Left ventricle myocardium inferior (tissue), 1 donor: ENCODE measurements at regions not wholly inside any gene's neighbourhood (a gene's known extent, or its start where the extent isn't known, plus 50 kb on each side); places are given as distances from the start of the nearest gene placed in this dataset.
A peak's percentile ranks its signal among the peaks of the same experiment; 100 is the strongest.

Experiments
- DNase-seq: peaks from one replicate; pipeline ENCODE4 v3.0.0-alpha.2; 2020
- H3K27ac ChIP-seq: fragments of 200-600 bp; replicated peaks from 2 replicates; pipeline ENCODE4 v1.8.0; 2021
- H3K27me3 ChIP-seq: fragments of 200-600 bp; 2 replicates; pipeline ENCODE4 v1.8.0; 2021; ENCODE audit warnings: low read depth
- H3K36me3 ChIP-seq: fragments of 200-600 bp; 2 replicates; pipeline ENCODE4 v1.8.0; 2021
- H3K4me1 ChIP-seq: fragments of 200-600 bp; 2 replicates; pipeline ENCODE4 v1.8.0; 2021
- H3K4me3 ChIP-seq: fragments of 200-600 bp; 2 replicates; pipeline ENCODE4 v1.8.0; 2021; ENCODE audit warnings: mild to moderate bottlenecking, moderate library complexity
- H3K9me3 ChIP-seq: fragments of 200-600 bp; replicated peaks from 2 replicates; pipeline ENCODE4 v1.8.0; 2021
- CTCF ChIP-seq: fragments of 200-600 bp; IDR thresholded peaks from 2 replicates; pipeline ENCODE4 v1.8.0; 2021; ENCODE audit warnings: antibody characterized with exemption, mild to moderate bottlenecking, borderline replicate concordance
- intact Hi-C: fragments of 100-400 bp; cut with micrococcal nuclease; formaldehyde crosslinking; loops from one replicate; pipeline ENCODE4 v1.11.0; 2022
- donor health status: DM: no; HTN: yes; CAD: no; lungs with severe emphysema.

DNA sequence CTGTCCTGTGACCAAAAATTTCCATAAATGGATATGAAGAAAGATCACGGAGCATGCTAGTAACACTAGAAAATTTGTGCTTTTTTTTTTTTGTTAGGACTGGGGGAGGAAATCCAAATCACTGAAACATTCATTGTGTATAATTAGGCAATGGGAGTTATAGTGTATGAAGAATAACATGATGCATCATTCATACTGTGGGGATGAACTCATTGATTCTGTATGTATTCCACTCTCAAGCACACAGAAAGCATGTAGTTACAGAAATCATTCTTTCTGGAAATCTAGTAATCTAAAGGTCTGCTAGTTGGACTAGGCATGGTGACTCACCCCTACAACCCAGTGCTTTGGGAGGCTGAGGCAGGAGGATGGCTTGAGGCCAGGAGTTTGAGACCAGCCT, 749.7 kb downstream of the DIAPH3 start:
- Histone ChIP-seq H3K36me3 (no peaks in the 10 kb centered on the region), H3K4me3 (no peak overlapping the region), H3K27ac (no peak overlapping the region), H3K4me1 (peaks cover 8% of the 10 kb centered on the region), H3K9me3 (no peaks in the 10 kb centered on the region), H3K27me3 (no peaks in the 10 kb centered on the region)
- DNase-seq: no peak
- intact Hi-C loops: no loop called here
- TF ChIP-seq CTCF: no peak

GRCh38 chr13:59415498-59415897, 748.2 kb downstream of the DIAPH3 start:
- intact Hi-C loops: no loop called here
- H3K36me3 ChIP-seq: no peaks in the 10 kb centered on the region
- H3K4me3 ChIP-seq: no peak overlapping the region
- no peak for TF ChIP-seq CTCF
- H3K27ac ChIP-seq: peak overlapping the region; percentile 16
- H3K9me3 ChIP-seq: no peaks in the 10 kb centered on the region
- no peak for DNase-seq
- H3K4me1 ChIP-seq: no peaks in the 10 kb centered on the region
- no peaks in the 10 kb centered on the region for H3K27me3 ChIP-seq

DNA sequence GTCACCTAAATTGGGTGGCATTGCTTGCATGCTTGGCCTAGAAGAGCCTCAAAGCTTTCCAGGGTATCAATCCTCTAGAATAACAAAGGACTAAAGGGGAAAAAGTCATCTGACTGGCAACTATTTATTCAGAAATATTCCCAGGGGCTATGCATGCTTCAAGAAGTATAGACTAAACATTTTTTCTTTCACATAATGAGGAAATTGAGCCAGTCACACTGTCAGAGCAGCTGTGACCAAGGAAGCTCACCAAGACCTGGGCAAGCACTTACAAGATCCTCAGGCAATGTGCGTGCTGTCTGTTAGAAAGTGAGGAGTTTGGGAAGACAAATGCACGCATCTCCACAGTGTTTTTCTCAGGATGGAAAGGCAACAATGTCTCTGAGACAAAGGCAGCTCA, 747.2 kb downstream of the DIAPH3 start:
- intact Hi-C loops: no loop called here
- TF ChIP-seq CTCF: no peak
- Histone ChIP-seq H3K36me3 (no peaks in the 10 kb centered on the region), H3K27me3 (no peaks in the 10 kb centered on the region), H3K9me3 (no peaks in the 10 kb centered on the region), H3K4me3 (no peak overlapping the region), H3K27ac (no peak overlapping the region), H3K4me1 (no peaks in the 10 kb centered on the region)
- no peak for DNase-seq

DNA sequence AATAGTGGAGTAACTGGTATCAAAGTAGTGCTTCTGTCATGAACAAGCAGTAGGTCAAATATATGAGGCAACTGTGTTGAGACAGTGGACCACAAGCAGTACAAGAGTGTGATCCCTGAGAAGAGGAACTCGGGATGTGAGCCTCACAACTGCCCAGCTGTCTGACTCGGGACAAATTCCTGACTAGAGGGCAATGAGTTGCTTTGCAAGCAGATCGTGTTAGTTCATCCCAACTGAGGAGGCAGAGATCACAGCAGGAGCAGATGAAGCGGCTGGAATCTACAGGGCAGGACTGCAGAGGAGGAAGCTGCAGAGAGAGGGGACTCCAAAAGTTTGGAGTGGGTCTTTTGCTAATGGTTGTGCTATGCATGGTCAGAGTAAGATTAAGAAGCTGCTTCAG, 741.1 kb downstream of the DIAPH3 start:
- no peak for DNase-seq
- no peaks in the 10 kb centered on the region for H3K27me3 ChIP-seq
- peaks cover 21% of the 10 kb centered on the region for H3K4me1 ChIP-seq
- no peak overlapping the region for H3K4me3 ChIP-seq
- intact Hi-C loops: no loop called here
- H3K9me3 ChIP-seq: peaks cover 6% of the 10 kb centered on the region
- no peak overlapping the region for H3K27ac ChIP-seq
- no peak for TF ChIP-seq CTCF
- H3K36me3 ChIP-seq: no peaks in the 10 kb centered on the region

GRCh38 chr13:59423708-59424340, 739.9 kb downstream of the DIAPH3 start:
- no peaks in the 10 kb centered on the region for H3K27me3 ChIP-seq
- H3K36me3 ChIP-seq: no peaks in the 10 kb centered on the region
- no peak for DNase-seq
- peaks cover 6% of the 10 kb centered on the region for H3K9me3 ChIP-seq
- no peak for TF ChIP-seq CTCF
- no peak overlapping the region for H3K4me3 ChIP-seq
- intact Hi-C loops: no loop called here
- H3K27ac ChIP-seq: no peak overlapping the region
- H3K4me1 ChIP-seq: peaks cover 21% of the 10 kb centered on the region
